ENCODE measurements at regions not wholly inside any gene's neighbourhood (a gene's known extent, or its start where the extent isn't known, plus 50 kb on each side); places are given as distances from the start of the nearest gene placed in this dataset.
A peak's percentile ranks its signal among the peaks of the same experiment; 100 is the strongest.

DNA sequence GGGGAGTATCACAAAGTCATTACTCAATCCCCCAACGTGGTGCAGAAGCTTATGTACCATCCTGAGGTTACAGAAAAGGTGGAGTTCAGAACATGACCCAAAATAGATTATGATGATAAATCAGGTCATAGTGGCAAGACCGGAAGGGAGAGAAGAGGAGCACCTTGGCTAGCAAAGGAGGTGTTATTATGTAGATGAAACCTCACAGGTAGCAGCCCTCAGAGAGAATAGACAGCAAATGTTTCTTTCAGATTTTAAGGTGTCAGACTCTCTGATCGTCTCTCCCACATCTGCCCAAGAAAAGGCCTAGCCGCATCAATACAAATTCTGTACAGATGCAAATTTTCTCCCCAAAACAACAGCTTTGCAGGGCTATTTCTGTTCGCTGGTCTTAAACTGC lies 88.3 kb upstream of the SEMA3D start:
- H4K20me1 ChIP-seq (replicated peaks in 1 of 2; ENCODE audit: control insufficient read depth in 1 of 2, insufficient read depth in 2 of 2, low read length in 2 of 2): no peaks in the 10 kb centered on the region
- no peak overlapping the region for H3K4ac ChIP-seq (replicated peaks; ENCODE audit: insufficient read length, low read depth, low read length)
- no peak overlapping the region for H2AK5ac ChIP-seq (ENCODE audit: low read depth, low read length)
- TF ChIP-seq PHF8 (conservative IDR thresholded peaks at IDR 0.05; ENCODE audit: low read depth, low read length) (no peak), NANOG (IDR thresholded peaks at IDR 0.05; ENCODE audit: insufficient read depth, low read depth, low read length, poor library complexity, severe bottlenecking) (peak; percentile 8), HDAC2 (IDR thresholded peaks at IDR 0.05; ENCODE audit: borderline replicate concordance in 1 of 2, low read depth in 2 of 2, low read length in 2 of 2) (no peak), ZNF274 (IDR thresholded peaks at IDR 0.05; ENCODE audit: borderline replicate concordance, extremely low read depth, low read length) (no peak)
- ChIA-PET CTCF (ENCODE audit: partially characterized antibody) (no interaction called here), POLR2A (ENCODE audit: partially characterized antibody) (no interaction called here)
- peak overlapping the region; percentile 52 to 60 for H3K4me2 ChIP-seq (ENCODE audit: insufficient read depth in 1 of 2, low read depth in 2 of 2, low read length in 2 of 2)
- H3K79me2 ChIP-seq (ENCODE audit: control insufficient read depth in 1 of 2, insufficient read depth in 2 of 2, low read length in 2 of 2): no peaks in the 10 kb centered on the region
- H2BK5ac ChIP-seq (ENCODE audit: low read depth, low read length): no peak overlapping the region
- no peak overlapping the region for H3K14ac ChIP-seq (ENCODE audit: insufficient read length)
- peak overlapping the region; percentile 29 for H4K91ac ChIP-seq (replicated peaks; ENCODE audit: insufficient read length, low read length)
- WGBS, 2 experiments (ENCODE audit: extremely low coverage in 1 of 2, insufficient coverage in 1 of 2, insufficient read length in 1 of 2, insufficient replicate concordance in 2 of 2, low coverage in 1 of 2, low lambda C conversion rate in 2 of 2, missing lambda C conversion rate in 1 of 2): 12% methylated on average over 5 of the region's 5 CpGs; no CpG with 5 or more reads in 1 of the 2 experiments
- no peak overlapping the region for H3K27ac ChIP-seq (ENCODE audit: low read depth, low read length)
- no peak overlapping the region for H3K23ac ChIP-seq (ENCODE audit: insufficient read length)
- peaks cover 0 to 16% (median 5%) of the 10 kb centered on the region in 4 experiments; a peak in 4 of 7 replicates for H3K4me1 ChIP-seq (replicated peaks in 1 of 4; ENCODE audit: control insufficient read depth in 3 of 4, insufficient read depth in 4 of 4, low read length in 3 of 4)
- H3K56ac ChIP-seq (replicated peaks; ENCODE audit: insufficient read length, low read depth, low read length): no peak overlapping the region
- H3K23me2 ChIP-seq (ENCODE audit: low read depth, low read length): no peaks in the 10 kb centered on the region
- H3K9me3 ChIP-seq (ENCODE audit: insufficient read depth in 2 of 2, low read depth in 1 of 2, low read length in 1 of 2): no peaks in the 10 kb centered on the region
- FAIRE-seq: peak; percentile 88
- H3K4me3 ChIP-seq (ENCODE audit: extremely low read depth in 1 of 4, insufficient read depth in 2 of 4, low read depth in 3 of 4, low read length in 4 of 4): peak overlapping the region in 1 of 4 experiments; percentile 43; a peak in 1 of 8 replicates
- H3K36me3 ChIP-seq (ENCODE audit: control insufficient read depth in 2 of 4, insufficient read depth in 4 of 4, low read length in 3 of 4): no peaks in the 10 kb centered on the region
- H3K79me1 ChIP-seq (ENCODE audit: low read depth, low read length): no peaks in the 10 kb centered on the region
- H3K27me3 ChIP-seq (replicated peaks in 1 of 4; ENCODE audit: control insufficient read depth in 3 of 4, extremely low read depth in 1 of 4, insufficient read depth in 3 of 4, low read length in 3 of 4): no peaks in the 10 kb centered on the region
- no peak overlapping the region for H2AFZ ChIP-seq (ENCODE audit: low read length)
- DNase-seq (ENCODE audit: low read depth in 1 of 2, low spot score in 2 of 2): peak in 1 of 2 experiments; percentile 1
- H3K9ac ChIP-seq (replicated peaks in 1 of 4; ENCODE audit: extremely low read depth in 1 of 4, low read depth in 3 of 4, low read length in 3 of 4): no peak overlapping the region
- no peak overlapping the region for H2BK12ac ChIP-seq (ENCODE audit: low read depth, low read length)
- no peak overlapping the region for H4K8ac ChIP-seq (ENCODE audit: extremely low read depth, insufficient read depth, low read length)
- no peak overlapping the region for H2BK120ac ChIP-seq (replicated peaks; ENCODE audit: low read depth, low read length)
- no peak overlapping the region for H2BK15ac ChIP-seq (ENCODE audit: low read length)
- no peak overlapping the region for H3K18ac ChIP-seq (ENCODE audit: extremely low read depth, low read length)
- peak overlapping the region; percentile 40; the same call in 1 of the 2 replicates for H2BK20ac ChIP-seq (ENCODE audit: low read length)
- no peak overlapping the region for H4K5ac ChIP-seq (ENCODE audit: insufficient read length, low read depth, low read length)

Measured in H1 (cell line).